MM.1S (cell line): ENCODE measurements at regions not wholly inside any gene's neighbourhood (a gene's known extent, or its start where the extent isn't known, plus 50 kb on each side); places are given as distances from the start of the nearest gene placed in this dataset.

Experiments used
- CTCF ChIP-seq: fragments of 300-600 bp; sonication (generic); IDR thresholded peaks from 2 replicates; pipeline ENCODE4 v1.5.1; 2016; ENCODE audit warnings: antibody characterized with exemption, low read length, mixed read lengths
- EZH2 ChIP-seq: fragments of 300-600 bp; sonication (generic); optimal IDR thresholded peaks from 2 replicates; pipeline ENCODE3; 2017; ENCODE audit warnings: low read depth, mild to moderate bottlenecking, antibody characterized with exemption, low read length, mixed read lengths
- EZH2phosphoT487 ChIP-seq: fragments of 300-600 bp; sonication (generic); IDR thresholded peaks from 2 replicates; pipeline ENCODE4 v1.6.1; 2018; ENCODE audit warnings: antibody characterized with exemption, low read length

- no peak for TF ChIP-seq CTCF
- TF ChIP-seq EZH2, result no peak
- no peak for TF ChIP-seq EZH2phosphoT487
Measured at GRCh38 chr20:1835186-1836035, 59.8 kb upstream of the SIRPA start.
